Transverse colon (tissue), 4 donors: ENCODE measurements at regions not wholly inside any gene's neighbourhood (a gene's known extent, or its start where the extent isn't known, plus 50 kb on each side); places are given as distances from the start of the nearest gene placed in this dataset.

Source experiments
- DNase-seq: peaks from one replicate; pipeline ENCODE4 v3.0.0-alpha.2; 2019
- H3K27ac ChIP-seq, 4 donors: fragments of 200-600 bp; sonication (generic); 2 replicates each; pipeline ENCODE4 v1.5.1; 2016 to 2018; ENCODE audit warnings: inconsistent platforms in 4 of 4
- H3K27me3 ChIP-seq: fragments of 200-600 bp; sonication (generic); 2 replicates; pipeline ENCODE4 v1.5.1; 2017; ENCODE audit warnings: inconsistent platforms
- H3K36me3 ChIP-seq, 4 donors: fragments of 200-600 bp; sonication (generic); 2 replicates each; pipeline ENCODE4 v1.5.1; 2017 to 2019; ENCODE audit warnings: inconsistent platforms in 4 of 4
- H3K4me1 ChIP-seq, 4 donors: fragments of 200-600 bp; sonication (generic); 2 replicates each; pipeline ENCODE4 v1.5.1; 2017 to 2020; ENCODE audit warnings: inconsistent platforms in 4 of 4
- H3K4me3 ChIP-seq, 4 donors: fragments of 200-600 bp; sonication (generic); 1 replicate in 1 of 4; 2 replicates in 3 of 4; pipeline versions ENCODE4 v1.5.1 to v1.6.1; 2017 to 2019; ENCODE audit warnings: inconsistent platforms in 4 of 4
- H3K9me3 ChIP-seq, 2 donors: fragments of 200-600 bp; sonication (generic); 2 replicates each; pipeline ENCODE4 v1.5.1; 2017 to 2019; ENCODE audit warnings: inconsistent platforms in 2 of 2
- EP300 ChIP-seq: sonication (generic); formaldehyde crosslinking; IDR thresholded peaks from one replicate; pipeline ENCODE4 v1.6.1; 2017; ENCODE audit warnings: antibody characterized with exemption, low read depth
- POLR2A ChIP-seq: fragments of 450-650 bp; IDR thresholded peaks from one replicate; pipeline ENCODE4 v1.6.1; 2016; ENCODE audit warnings: antibody characterized with exemption, mild to moderate bottlenecking, moderate library complexity
- POLR2AphosphoS5 ChIP-seq, 3 donors: sonication (generic); formaldehyde crosslinking; IDR thresholded peaks; one replicate each; pipeline ENCODE4 v1.6.1; 2016; ENCODE audit warnings: antibody characterized with exemption in 3 of 3
- WGBS, 2 donors: methylation state at CpG; one replicate each; pipeline ENCODE4 v1.1.5; 2018; ENCODE audit warnings: low coverage in 1 of 2; 5-methylcytosine and 5-hydroxymethylcytosine counted together
- in situ Hi-C, 4 donors: fragments of 200-750 bp; cut with MboI; loops; one replicate each; pipeline versions ENCODE4 v1.15.0 to v1.15.1; 2017; ENCODE audit warnings: low sequenced_read_pairs in 3 of 4, low pct_ligation_motif_present in 1 of 4, low pct_unique_long_range_greater_than_20kb in 1 of 4
- intact Hi-C: fragments of 100-400 bp; cut with DNase I; formaldehyde crosslinking; loops from one replicate; pipeline ENCODE4 v1.15.1; 2023; ENCODE audit warnings: low total_unique reads
- TF ChIP-seq, protein P1 (sequence below), 5 experiments: fragments of 200-600 bp in 3 of 5; fragments of 450-650 bp in 2 of 5; sonication (generic) in 3 of 5; IDR thresholded peaks; 1 replicate in 2 of 5; 2 replicates in 3 of 5; pipeline ENCODE4 v1.5.1; 2016 to 2017; ENCODE audit warnings: antibody characterized with exemption in 5 of 5, inconsistent platforms in 3 of 5, mild to moderate bottlenecking in 2 of 5, moderate library complexity in 1 of 5

DNA sequence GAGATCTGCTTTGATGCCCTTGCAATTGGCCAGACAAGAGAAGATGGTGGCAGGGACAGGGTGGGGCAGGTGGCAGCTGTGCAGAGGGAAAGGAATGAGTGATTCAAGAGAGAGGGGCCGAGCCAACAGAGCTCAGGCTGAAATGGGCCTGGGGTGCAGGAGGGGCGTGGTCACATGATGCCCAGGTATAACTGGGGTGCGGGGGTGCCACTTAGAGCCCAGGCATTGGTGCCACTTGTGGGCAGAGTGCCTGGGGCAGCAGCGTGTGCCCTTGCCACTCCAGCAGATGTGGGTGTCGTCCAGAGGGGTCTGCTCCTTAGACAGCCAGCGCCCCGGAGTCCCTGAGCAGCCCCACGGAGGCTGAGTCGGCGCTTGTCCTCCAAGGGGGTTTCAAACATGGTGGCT is 88.7 kb downstream of the PLXNA1 start:
- TF ChIP-seq POLR2A (no peak), POLR2AphosphoS5 (IDR thresholded peaks at IDR 0.05) (no peak), EP300 (no peak)
- TF ChIP-seq, protein P1, sequence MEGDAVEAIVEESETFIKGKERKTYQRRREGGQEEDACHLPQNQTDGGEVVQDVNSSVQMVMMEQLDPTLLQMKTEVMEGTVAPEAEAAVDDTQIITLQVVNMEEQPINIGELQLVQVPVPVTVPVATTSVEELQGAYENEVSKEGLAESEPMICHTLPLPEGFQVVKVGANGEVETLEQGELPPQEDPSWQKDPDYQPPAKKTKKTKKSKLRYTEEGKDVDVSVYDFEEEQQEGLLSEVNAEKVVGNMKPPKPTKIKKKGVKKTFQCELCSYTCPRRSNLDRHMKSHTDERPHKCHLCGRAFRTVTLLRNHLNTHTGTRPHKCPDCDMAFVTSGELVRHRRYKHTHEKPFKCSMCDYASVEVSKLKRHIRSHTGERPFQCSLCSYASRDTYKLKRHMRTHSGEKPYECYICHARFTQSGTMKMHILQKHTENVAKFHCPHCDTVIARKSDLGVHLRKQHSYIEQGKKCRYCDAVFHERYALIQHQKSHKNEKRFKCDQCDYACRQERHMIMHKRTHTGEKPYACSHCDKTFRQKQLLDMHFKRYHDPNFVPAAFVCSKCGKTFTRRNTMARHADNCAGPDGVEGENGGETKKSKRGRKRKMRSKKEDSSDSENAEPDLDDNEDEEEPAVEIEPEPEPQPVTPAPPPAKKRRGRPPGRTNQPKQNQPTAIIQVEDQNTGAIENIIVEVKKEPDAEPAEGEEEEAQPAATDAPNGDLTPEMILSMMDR (IDR thresholded peaks at IDR 0.05), result no peak
- DNase-seq, result no peak
- intact Hi-C loops (no loop called here), in situ Hi-C loops (no loop called here)
- Histone ChIP-seq H3K4me3 (no peak overlapping the region), H3K27ac (no peak overlapping the region), H3K36me3 (no peaks in the 10 kb centered on the region), H3K9me3 (no peaks in the 10 kb centered on the region), H3K4me1 (no peaks in the 10 kb centered on the region), H3K27me3 (peaks cover 8% of the 10 kb centered on the region)
- 56 to 60% methylated on average over 1 to 6 of the region's 10 CpGs for WGBS, 2 donors

DNA sequence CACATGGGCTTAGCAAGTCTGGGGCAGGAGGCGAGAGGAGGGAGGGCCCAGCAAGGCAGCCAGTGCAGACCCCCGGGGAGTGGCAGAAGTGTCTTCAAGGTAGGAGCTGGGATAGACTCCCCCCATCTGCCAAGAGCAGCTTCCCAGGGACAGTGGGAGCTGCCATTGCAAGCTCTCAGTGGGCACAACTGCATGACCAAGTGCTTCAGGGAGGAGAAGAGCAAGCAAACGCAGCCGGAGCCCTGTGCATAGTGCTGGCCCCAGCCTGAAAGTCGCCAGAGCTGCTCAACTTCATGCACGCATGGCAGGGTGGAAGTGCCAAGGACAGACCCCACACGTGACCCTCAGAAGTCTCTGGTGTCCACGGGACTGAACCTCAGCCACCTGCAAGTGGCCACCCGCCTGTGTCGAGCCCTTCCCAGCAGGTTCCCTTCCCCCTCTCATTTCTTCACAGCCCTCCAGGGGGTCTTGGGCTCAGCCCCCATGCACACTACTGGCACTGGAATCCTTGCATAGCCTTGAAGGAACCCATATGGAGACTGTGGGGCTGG is 89.4 kb downstream of the PLXNA1 start:
- peaks cover 6% of the 10 kb centered on the region for H3K27me3 ChIP-seq
- intact Hi-C loops (no loop called here), in situ Hi-C loops (no loop called here)
- TF ChIP-seq, protein P1 (IDR thresholded peaks at IDR 0.05), result no peak
- TF ChIP-seq POLR2AphosphoS5 (IDR thresholded peaks at IDR 0.05), result no peak
- TF ChIP-seq POLR2A, result no peak
- no peak for TF ChIP-seq EP300
- WGBS, 2 donors, result 80 to 92% methylated on average over 2 to 9 of the region's 10 CpGs
- no peak for DNase-seq
- H3K27ac ChIP-seq, result no peak overlapping the region
- H3K4me1 ChIP-seq, result no peaks in the 10 kb centered on the region
- no peaks in the 10 kb centered on the region for H3K9me3 ChIP-seq
- no peaks in the 10 kb centered on the region for H3K36me3 ChIP-seq
- no peak overlapping the region for H3K4me3 ChIP-seq

DNA sequence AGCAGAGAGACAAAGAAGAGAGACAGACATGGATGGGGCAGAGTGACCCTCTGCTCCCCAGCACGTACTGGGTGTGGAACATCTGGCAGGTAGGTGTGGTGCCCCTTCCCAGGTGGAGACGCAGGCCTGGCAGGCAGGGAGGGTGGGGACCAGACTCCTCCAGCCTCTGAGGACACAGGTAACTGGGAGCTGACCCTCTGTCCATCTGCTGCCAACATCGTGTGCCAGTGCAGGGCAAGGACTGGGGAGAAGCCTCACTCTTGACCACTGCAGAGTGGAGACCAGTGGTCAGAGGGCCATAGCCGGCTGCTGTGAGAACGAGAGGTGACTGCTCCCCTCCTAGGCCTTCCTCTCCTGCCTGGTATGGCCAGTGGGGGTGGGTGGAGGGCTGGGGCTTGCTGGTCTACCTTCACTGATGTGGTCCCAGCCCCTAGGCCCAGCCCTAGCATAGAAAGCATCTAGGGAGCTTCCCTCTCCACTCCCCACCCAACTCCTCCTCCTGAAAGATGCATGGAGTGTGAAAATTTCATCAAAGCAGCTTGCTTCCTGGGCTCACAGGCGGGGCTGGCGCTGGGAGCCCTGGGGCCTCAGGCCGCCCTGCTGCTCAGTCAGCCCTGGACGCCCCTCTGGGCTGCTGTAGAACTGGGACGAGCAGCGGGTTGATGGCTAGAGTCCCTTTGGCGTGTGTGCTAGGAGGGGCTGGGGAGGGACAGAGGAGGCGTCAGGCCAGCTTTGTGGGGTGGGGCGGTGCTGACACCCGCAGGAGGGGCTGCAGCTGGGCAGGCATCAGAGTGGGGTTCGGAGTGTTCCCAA is 90.3 kb downstream of the PLXNA1 start:
- no peak overlapping the region for H3K27ac ChIP-seq
- no peaks in the 10 kb centered on the region for H3K4me1 ChIP-seq
- H3K36me3 ChIP-seq, result no peaks in the 10 kb centered on the region
- in situ Hi-C loops, result no loop called here
- H3K27me3 ChIP-seq, result peaks cover 6% of the 10 kb centered on the region
- 73% methylated on average over 16 of the region's 16 CpGs; no CpG with 5 or more reads in 1 of the 2 donors for WGBS, 2 donors
- no peak overlapping the region for H3K4me3 ChIP-seq
- intact Hi-C loops, result no loop called here
- TF ChIP-seq POLR2AphosphoS5 (IDR thresholded peaks at IDR 0.05) (no peak), POLR2A (no peak), EP300 (no peak)
- TF ChIP-seq, protein P1 (IDR thresholded peaks at IDR 0.05), result no peak
- DNase-seq, result no peak
- no peaks in the 10 kb centered on the region for H3K9me3 ChIP-seq

DNA sequence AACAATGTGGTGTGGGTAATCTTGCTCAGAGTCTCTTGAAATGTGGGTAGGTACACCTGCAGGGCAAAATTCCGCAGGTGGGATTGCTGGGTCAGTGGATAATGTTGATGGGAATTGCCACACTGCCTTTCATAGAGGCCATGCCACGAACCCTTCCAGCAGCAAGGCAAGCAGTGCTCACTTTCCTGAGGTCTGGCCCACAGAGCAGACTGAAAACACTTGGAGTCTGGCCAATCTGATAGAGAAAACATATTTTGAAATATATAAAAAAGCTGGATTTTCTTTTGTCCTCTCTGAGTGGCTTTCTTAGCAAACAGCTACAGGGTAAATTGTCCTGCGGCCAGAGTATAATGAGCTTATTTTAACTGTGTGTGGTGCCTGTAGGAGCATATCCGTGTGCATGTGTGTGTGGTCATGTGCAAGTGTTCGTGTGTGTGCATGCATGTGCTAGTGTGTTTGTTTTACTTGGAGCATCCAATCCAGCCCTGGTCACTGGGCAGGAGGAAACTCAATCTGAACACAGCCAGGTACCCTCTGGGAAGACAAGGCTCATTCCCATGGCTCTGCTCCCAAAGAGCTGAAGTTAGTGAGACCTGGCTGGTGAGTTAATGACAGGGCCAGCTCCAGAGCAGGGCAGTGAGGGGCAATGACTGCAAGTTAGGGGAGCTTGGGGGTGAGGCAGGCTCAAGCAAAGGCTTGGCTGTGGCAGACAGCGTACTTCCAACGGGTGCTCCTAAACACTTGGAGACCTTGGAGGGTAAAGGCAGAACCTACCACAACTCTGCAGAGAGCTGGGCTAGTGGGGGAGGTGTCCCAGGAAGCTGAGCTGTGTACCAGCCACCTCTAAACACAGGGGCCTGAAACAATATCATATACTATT is 91.3 kb downstream of the PLXNA1 start:
- H3K36me3 ChIP-seq, result no peaks in the 10 kb centered on the region
- in situ Hi-C loops, result no loop called here
- no peaks in the 10 kb centered on the region for H3K4me1 ChIP-seq
- intact Hi-C loops, result no loop called here
- no peaks in the 10 kb centered on the region for H3K9me3 ChIP-seq
- no peaks in the 10 kb centered on the region for H3K27me3 ChIP-seq
- H3K4me3 ChIP-seq, result no peak overlapping the region
- H3K27ac ChIP-seq, result no peak overlapping the region
- DNase-seq, result no peak
- 75 to 85% methylated on average over 4 to 7 of the region's 7 CpGs for WGBS, 2 donors
- TF ChIP-seq POLR2A (no peak), EP300 (no peak), POLR2AphosphoS5 (IDR thresholded peaks at IDR 0.05) (no peak)
- TF ChIP-seq, protein P1 (IDR thresholded peaks at IDR 0.05), result no peak
